Gastroesophageal sphincter (tissue), 3 donors: ENCODE measurements at regions not wholly inside any gene's neighbourhood (a gene's known extent, or its start where the extent isn't known, plus 50 kb on each side); places are given as distances from the start of the nearest gene placed in this dataset.

Experiments
- EP300 ChIP-seq: sonication (generic); formaldehyde crosslinking; IDR thresholded peaks from one replicate; pipeline ENCODE4 v1.6.1; 2017; ENCODE audit warnings: antibody characterized with exemption, mild to moderate bottlenecking
- POLR2A ChIP-seq, 2 donors: fragments of 450-650 bp; IDR thresholded peaks; one replicate each; pipeline ENCODE4 v1.6.1; 2017; ENCODE audit warnings: antibody characterized with exemption in 2 of 2, mild to moderate bottlenecking in 2 of 2, moderate library complexity in 1 of 2
- POLR2AphosphoS5 ChIP-seq: sonication (generic); formaldehyde crosslinking; IDR thresholded peaks from one replicate; pipeline ENCODE4 v1.6.1; 2017; ENCODE audit warnings: antibody characterized with exemption
- TF ChIP-seq, protein P1 (sequence below), 4 experiments: fragments of 200-600 bp in 2 of 4; fragments of 450-650 bp in 2 of 4; sonication (generic) in 1 of 4; IDR thresholded peaks; one replicate each; pipeline ENCODE4 v1.5.1; 2017 to 2019; ENCODE audit warnings: antibody characterized with exemption in 4 of 4, mild to moderate bottlenecking in 2 of 4, moderate library complexity in 2 of 4

DNA sequence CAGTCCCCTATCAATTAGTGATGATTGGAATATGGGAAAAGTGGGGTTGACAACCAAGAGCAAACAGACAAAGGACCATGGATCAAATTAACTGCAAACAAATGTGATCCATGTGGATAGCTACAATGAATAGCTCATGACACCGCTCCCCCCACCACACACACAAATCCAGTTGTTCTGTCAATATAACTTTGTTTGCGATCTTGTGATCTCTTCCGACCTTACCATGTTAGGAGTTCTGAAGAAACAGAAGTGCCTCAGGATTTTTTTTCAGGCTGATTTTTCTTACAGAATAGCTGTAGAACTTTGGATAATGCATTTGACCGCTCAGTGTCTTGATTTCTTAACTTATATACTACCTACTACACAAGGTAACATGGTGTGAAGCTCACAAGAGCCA, 116.6 kb downstream of the SH2D1A start:
- TF ChIP-seq POLR2A (IDR thresholded peaks at IDR 0.05) (no peak), EP300 (no peak), POLR2AphosphoS5 (no peak)
- TF ChIP-seq, protein P1, sequence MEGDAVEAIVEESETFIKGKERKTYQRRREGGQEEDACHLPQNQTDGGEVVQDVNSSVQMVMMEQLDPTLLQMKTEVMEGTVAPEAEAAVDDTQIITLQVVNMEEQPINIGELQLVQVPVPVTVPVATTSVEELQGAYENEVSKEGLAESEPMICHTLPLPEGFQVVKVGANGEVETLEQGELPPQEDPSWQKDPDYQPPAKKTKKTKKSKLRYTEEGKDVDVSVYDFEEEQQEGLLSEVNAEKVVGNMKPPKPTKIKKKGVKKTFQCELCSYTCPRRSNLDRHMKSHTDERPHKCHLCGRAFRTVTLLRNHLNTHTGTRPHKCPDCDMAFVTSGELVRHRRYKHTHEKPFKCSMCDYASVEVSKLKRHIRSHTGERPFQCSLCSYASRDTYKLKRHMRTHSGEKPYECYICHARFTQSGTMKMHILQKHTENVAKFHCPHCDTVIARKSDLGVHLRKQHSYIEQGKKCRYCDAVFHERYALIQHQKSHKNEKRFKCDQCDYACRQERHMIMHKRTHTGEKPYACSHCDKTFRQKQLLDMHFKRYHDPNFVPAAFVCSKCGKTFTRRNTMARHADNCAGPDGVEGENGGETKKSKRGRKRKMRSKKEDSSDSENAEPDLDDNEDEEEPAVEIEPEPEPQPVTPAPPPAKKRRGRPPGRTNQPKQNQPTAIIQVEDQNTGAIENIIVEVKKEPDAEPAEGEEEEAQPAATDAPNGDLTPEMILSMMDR (IDR thresholded peaks at IDR 0.05): no peak
